ENCODE measurements at regions not wholly inside any gene's neighbourhood (a gene's known extent, or its start where the extent isn't known, plus 50 kb on each side); places are given as distances from the start of the nearest gene placed in this dataset.

DNA sequence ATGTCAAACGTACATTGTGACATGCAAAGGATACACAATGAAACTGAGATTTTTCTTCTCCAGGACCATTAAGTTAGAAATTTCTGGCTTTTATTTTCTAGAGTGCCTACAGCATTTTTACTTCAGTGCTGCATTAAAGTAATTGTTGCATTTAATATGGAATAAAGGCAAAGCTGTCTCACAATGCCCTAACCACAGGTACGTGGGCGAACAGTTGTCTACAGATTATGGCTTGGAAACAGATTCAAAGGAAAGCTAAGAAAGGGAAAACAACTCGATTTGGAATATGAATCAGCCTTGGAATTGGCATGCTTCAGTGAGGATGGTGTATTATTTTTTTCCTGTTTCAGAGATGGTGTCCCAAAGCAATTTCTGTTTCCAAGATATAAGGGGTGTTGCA is 79.1 kb upstream of the TUSC7 start:
- Histone ChIP-seq H3K9me3 (replicated peaks; ENCODE audit: control insufficient read depth, low read depth, low read length) (peaks cover 5% of the 10 kb centered on the region), H3K27me3 (ENCODE audit: control insufficient read depth, insufficient read depth, low read length) (no peaks in the 10 kb centered on the region), H3K36me3 (ENCODE audit: control insufficient read depth, insufficient read depth, low read length) (no peaks in the 10 kb centered on the region), H3K4me1 (ENCODE audit: control insufficient read depth, insufficient read depth, low read length) (no peaks in the 10 kb centered on the region), H3K27ac (ENCODE audit: low read length) (no peak overlapping the region), H3K4me3 (ENCODE audit: low read length) (no peak overlapping the region)
- peak; percentile 3 for DNase-seq
- 20% methylated on average over 1 of the region's 4 CpGs for WGBS (ENCODE audit: insufficient coverage)

DNA sequence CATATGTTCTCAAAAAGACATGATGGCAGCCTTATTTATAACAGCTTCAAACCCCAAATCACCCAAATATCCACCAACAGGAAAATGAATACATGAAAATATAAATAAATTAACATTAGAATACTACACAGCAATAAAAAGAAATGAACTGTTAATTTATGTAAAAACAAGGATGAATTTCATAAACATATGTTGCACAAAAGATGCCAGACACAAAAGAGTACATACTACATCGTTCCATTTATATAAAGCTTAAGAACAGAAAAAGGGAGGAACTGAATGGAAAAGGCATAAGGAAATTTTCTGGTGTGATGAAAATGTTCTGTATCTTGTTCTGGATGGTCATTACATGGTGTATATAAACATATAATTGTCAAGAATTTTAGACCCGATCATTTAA is 69.9 kb upstream of the TUSC7 start:
- no peaks in the 10 kb centered on the region for H3K4me1 ChIP-seq (ENCODE audit: control insufficient read depth, insufficient read depth, low read length)
- H3K27ac ChIP-seq (ENCODE audit: low read length): no peak overlapping the region
- H3K36me3 ChIP-seq (ENCODE audit: control insufficient read depth, insufficient read depth, low read length): no peaks in the 10 kb centered on the region
- WGBS (ENCODE audit: insufficient coverage): no CpG with 5 or more reads among the region's 2 CpGs
- no peak for DNase-seq
- no peak overlapping the region for H3K4me3 ChIP-seq (ENCODE audit: low read length)
- H3K9me3 ChIP-seq (replicated peaks; ENCODE audit: control insufficient read depth, low read depth, low read length): no peaks in the 10 kb centered on the region
- no peaks in the 10 kb centered on the region for H3K27me3 ChIP-seq (ENCODE audit: control insufficient read depth, insufficient read depth, low read length)

DNA sequence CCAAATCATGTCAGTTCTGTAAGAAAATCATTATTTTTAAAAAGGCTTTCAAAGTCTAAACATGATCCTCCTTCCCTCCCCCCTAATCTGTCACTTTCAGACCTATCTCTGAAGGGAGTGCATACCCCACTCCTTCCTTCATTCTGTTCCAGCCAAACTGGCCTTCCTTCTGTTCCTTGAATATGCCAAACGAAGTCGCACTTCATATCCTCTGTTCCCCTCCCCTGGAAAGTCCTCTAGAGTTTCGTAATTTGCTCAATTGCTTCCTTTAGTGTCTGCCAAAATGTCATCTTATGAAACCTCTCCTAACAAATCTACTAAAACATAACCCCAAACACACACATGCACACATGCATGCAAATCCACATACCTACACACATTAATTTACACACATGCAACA is 69.5 kb upstream of the TUSC7 start:
- no peak for DNase-seq
- H3K27ac ChIP-seq (ENCODE audit: low read length): no peak overlapping the region
- H3K9me3 ChIP-seq (replicated peaks; ENCODE audit: control insufficient read depth, low read depth, low read length): no peaks in the 10 kb centered on the region
- H3K4me1 ChIP-seq (ENCODE audit: control insufficient read depth, insufficient read depth, low read length): no peaks in the 10 kb centered on the region
- no peak overlapping the region for H3K4me3 ChIP-seq (ENCODE audit: low read length)
- no peaks in the 10 kb centered on the region for H3K27me3 ChIP-seq (ENCODE audit: control insufficient read depth, insufficient read depth, low read length)
- WGBS (ENCODE audit: insufficient coverage): 62% methylated on average over 3 of the region's 3 CpGs
- no peaks in the 10 kb centered on the region for H3K36me3 ChIP-seq (ENCODE audit: control insufficient read depth, insufficient read depth, low read length)

DNA sequence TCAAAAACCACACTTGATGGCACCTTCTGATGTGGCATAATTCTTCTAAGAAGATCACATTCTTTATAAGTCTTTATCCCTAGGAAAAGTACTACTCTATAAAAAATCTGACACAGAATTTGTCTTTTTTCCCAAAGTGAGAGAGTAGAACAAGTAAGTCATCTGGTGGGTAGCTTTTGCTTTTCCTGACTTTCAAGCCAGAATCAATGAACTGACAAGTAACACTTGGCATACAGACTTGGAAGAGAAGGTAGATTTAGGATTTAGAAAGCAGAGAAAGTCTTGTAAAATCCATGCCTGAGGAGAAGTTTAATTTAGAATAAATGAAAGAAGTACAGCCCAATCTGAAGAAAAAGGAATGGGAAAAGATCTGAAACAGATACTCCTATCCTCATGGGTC is 66.6 kb upstream of the TUSC7 start:
- no peaks in the 10 kb centered on the region for H3K4me1 ChIP-seq (ENCODE audit: control insufficient read depth, insufficient read depth, low read length)
- H3K36me3 ChIP-seq (ENCODE audit: control insufficient read depth, insufficient read depth, low read length): no peaks in the 10 kb centered on the region
- H3K27me3 ChIP-seq (ENCODE audit: control insufficient read depth, insufficient read depth, low read length): no peaks in the 10 kb centered on the region
- H3K27ac ChIP-seq (ENCODE audit: low read length): no peak overlapping the region
- H3K9me3 ChIP-seq (replicated peaks; ENCODE audit: control insufficient read depth, low read depth, low read length): no peaks in the 10 kb centered on the region
- DNase-seq: peak; percentile 14
- H3K4me3 ChIP-seq (ENCODE audit: low read length): no peak overlapping the region

DNA sequence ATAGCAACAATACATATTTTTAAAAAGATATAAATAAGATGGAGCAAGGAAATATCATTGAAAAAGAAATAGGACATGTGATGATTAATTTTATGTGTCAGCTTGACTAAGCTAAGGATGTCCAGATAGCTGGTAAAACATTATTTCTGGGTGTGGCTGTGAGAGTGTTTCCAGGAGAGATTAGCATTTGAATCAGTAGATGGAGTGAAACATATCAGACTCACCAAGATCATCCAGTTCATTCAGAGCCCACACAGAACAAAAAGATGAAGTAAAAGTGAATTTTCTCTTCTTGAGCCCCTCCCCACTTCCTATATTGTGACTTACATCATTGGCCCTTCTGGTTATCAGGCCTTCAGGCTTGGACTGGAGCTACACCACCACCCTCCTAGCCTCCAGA is 61.6 kb upstream of the TUSC7 start:
- no peak overlapping the region for H3K27ac ChIP-seq (ENCODE audit: low read length)
- no peaks in the 10 kb centered on the region for H3K9me3 ChIP-seq (replicated peaks; ENCODE audit: control insufficient read depth, low read depth, low read length)
- no peaks in the 10 kb centered on the region for H3K4me1 ChIP-seq (ENCODE audit: control insufficient read depth, insufficient read depth, low read length)
- no peak for DNase-seq
- no peaks in the 10 kb centered on the region for H3K27me3 ChIP-seq (ENCODE audit: control insufficient read depth, insufficient read depth, low read length)
- no peaks in the 10 kb centered on the region for H3K36me3 ChIP-seq (ENCODE audit: control insufficient read depth, insufficient read depth, low read length)
- no peak overlapping the region for H3K4me3 ChIP-seq (ENCODE audit: low read length)
